ENCODE measurements at regions not wholly inside any gene's neighbourhood (a gene's known extent, or its start where the extent isn't known, plus 50 kb on each side); places are given as distances from the start of the nearest gene placed in this dataset.
"Not testable (repeated sequence)": the region's sequence is repeated elsewhere in the genome, so short reads cannot be mapped to it uniquely, and the experiment has no call there.

DNA sequence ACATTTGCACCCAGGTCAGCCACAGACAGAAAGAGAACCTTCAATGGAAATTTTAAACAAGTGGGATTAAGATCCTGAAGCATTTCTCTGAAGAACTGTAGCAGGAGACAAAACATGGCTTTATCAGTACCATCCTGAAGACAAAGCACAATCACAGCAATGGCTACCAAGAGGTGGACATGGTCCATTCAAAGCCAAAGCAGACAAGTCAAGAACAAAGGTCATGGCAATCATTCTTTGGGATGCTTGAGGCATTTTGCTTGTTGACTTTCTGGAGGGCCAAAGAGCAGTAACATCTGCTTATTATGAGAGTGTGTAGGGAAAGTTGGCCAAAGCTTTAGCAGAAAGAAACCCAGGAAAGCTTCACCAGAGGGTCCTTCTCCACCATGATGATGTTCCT is 248.2 kb downstream of the TOX3 start:
- TF ChIP-seq CTCF (IDR thresholded peaks at IDR 0.05; ENCODE audit: control extremely low read depth, extremely low read depth, low read depth, missing control alignments), result no peak
- ChIA-PET POLR2A (no interaction called here), CTCF (no interaction called here)
- no peak for DNase-seq (ENCODE audit: extremely low spot score)

GRCh38 chr16:52296706-52297315 is 250.1 kb downstream of the TOX3 start:
- DNase-seq (ENCODE audit: extremely low spot score); CTCF ChIA-PET; POLR2A ChIA-PET: not testable (repeated sequence)

DNA sequence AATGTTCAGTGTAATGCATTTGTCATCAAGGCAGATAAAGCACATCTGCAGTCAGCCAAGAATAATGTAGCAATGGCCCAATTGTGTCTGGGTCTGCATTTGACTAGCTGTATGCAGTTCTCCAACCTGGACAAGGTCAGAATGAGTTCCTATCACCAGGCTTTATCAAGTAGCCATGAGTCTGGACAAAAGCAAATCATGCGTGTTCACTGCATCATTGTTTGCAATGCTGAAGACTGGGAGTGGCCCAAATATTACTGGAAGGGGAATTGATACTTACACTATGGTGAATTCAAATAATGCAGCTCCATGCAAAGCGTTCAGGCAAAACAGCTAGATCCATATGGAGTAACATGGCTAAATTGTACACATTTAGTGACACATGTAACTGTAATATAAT is 250.9 kb downstream of the TOX3 start:
- POLR2A ChIA-PET, result no interaction called here
- no peak for DNase-seq (ENCODE audit: extremely low spot score)
- no peak for TF ChIP-seq CTCF (IDR thresholded peaks at IDR 0.05; ENCODE audit: control extremely low read depth, extremely low read depth, low read depth, missing control alignments)
- CTCF ChIA-PET, result no interaction called here

DNA sequence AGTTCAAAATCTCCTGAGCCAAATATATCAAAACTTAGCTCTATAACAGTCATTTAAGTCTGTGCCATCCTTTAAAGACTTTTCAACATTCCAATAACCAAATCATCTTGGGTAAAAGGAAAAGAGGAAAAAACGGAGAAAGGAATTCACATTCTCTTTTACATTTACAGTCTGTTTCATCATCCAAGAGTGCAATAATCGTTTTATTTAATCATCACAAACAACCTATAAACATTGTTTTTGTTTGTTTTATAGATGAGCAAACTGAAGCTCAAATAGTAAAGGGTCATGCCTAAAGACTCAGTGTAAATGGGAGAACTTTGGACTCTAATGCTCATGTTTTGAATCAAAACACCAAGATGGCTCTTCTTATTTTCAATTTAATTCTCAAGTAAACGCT is 252.3 kb downstream of the TOX3 start:
- ChIA-PET CTCF (no interaction called here), POLR2A (no interaction called here)
- DNase-seq (ENCODE audit: extremely low spot score), result no peak
- no peak for TF ChIP-seq CTCF (IDR thresholded peaks at IDR 0.05; ENCODE audit: control extremely low read depth, extremely low read depth, low read depth, missing control alignments)

DNA sequence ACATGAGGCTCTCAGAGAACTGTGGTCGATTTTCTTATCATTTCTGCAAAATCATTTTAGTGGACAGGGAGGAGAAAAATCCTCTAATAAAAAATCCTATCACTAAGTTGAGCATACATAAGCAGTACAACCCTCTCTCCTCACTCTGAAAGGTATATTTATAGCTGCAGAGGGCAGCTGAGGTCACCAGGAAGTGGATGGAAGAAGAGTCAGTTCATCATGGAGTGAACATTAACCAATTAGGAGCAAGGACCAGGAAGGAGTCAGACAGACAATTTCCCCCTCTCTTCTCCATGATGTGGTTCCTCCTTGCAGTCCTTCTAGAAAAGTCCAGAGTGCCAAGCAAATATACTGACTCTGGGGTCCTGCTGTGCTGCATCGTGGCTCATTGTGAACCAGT is 253.7 kb downstream of the TOX3 start:
- ChIA-PET POLR2A (no interaction called here), CTCF (no interaction called here)

GRCh38 chr16:52283584-52284375 is 263.2 kb downstream of the TOX3 start:
- POLR2A ChIA-PET, result no interaction called here
- no peak for DNase-seq (ENCODE audit: extremely low spot score)
- CTCF ChIA-PET, result no interaction called here
- no peak for TF ChIP-seq CTCF (IDR thresholded peaks at IDR 0.05; ENCODE audit: control extremely low read depth, extremely low read depth, low read depth, missing control alignments)

More for the DNA sequence above, 253.7 kb downstream of the TOX3 start:
- no peak for DNase-seq (ENCODE audit: extremely low spot score)
- TF ChIP-seq CTCF (IDR thresholded peaks at IDR 0.05; ENCODE audit: control extremely low read depth, extremely low read depth, low read depth, missing control alignments), result no peak

DNA sequence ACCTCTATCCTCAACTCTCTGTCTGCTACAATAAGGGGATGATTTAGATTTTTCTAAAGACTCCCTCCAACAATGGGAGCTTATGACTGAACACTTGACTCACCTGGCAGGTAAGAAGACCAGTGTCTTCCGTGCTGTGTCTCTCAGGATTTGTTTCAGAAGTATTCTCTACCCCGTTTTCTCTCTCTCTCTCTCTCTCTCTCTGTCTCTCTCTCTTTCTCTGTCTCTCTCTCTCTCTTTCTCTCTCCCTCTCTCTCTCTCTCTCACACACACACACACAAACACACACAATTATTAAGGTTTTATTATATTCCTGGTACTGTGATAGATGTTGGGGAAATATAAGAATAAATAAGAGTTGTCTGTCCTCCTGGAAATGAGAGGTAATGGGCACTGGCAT is 263.9 kb downstream of the TOX3 start:
- TF ChIP-seq CTCF (IDR thresholded peaks at IDR 0.05; ENCODE audit: control extremely low read depth, extremely low read depth, low read depth, missing control alignments), result no peak
- ChIA-PET POLR2A (no interaction called here), CTCF (no interaction called here)
- DNase-seq (ENCODE audit: extremely low spot score), result no peak

Measured in GM10248 (cell line).